ENCODE measurements at regions not wholly inside any gene's neighbourhood (a gene's known extent, or its start where the extent isn't known, plus 50 kb on each side); places are given as distances from the start of the nearest gene placed in this dataset.

DNA sequence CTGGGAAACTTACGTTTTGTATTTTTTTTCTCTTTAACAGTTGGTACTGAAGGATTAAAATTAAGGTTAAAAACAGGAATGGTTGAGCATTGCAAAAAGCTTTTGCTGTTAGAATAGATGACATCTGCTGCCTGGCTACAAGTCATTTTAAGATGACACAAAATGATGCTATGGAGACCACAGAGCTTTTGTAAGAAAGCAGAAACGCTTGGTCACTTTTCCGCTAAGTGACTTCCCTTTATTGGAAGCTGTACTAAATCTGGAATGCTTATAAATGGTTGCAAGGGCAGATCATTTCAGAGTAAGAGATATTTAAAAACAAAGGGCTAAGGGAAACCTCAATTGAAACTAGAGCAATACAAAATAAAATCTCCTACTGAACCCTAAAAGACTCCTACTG, 544.0 kb downstream of the STK39 start:
- dilution Hi-C loops (cut with MboI; ENCODE audit: extremely low pct_ligation_motif_present, low sequenced_read_pairs) = no loop called here
- H3K4me3 ChIP-seq (ENCODE audit: control insufficient read depth in 2 of 3, extremely low read depth in 1 of 3, insufficient read depth in 2 of 3, low read depth in 1 of 3, low read length in 3 of 3) = no peak overlapping the region
- no peak overlapping the region for H3K27ac ChIP-seq (ENCODE audit: control insufficient read depth, insufficient read depth, low read length)
- no peaks in the 10 kb centered on the region for H3K4me1 ChIP-seq (ENCODE audit: control insufficient read depth, extremely low read depth, insufficient read depth, low read length)
- no peaks in the 10 kb centered on the region for H4K20me1 ChIP-seq (ENCODE audit: control insufficient read depth, extremely low read depth, insufficient read depth, low read length)
- H3K9me1 ChIP-seq (ENCODE audit: control insufficient read depth, extremely low read depth, insufficient read depth, low read length) = no peaks in the 10 kb centered on the region
- no peaks in the 10 kb centered on the region for H3K9me3 ChIP-seq (ENCODE audit: control insufficient read depth, low read depth, low read length)
- FAIRE-seq = no peak
- H3K27me3 ChIP-seq (ENCODE audit: control insufficient read depth, extremely low read depth, insufficient read depth, low read length) = no peaks in the 10 kb centered on the region
- no peak overlapping the region for H3K4me2 ChIP-seq (ENCODE audit: control insufficient read depth, extremely low read depth, insufficient read depth, low read depth, low read length)
- TF ChIP-seq, protein P1, sequence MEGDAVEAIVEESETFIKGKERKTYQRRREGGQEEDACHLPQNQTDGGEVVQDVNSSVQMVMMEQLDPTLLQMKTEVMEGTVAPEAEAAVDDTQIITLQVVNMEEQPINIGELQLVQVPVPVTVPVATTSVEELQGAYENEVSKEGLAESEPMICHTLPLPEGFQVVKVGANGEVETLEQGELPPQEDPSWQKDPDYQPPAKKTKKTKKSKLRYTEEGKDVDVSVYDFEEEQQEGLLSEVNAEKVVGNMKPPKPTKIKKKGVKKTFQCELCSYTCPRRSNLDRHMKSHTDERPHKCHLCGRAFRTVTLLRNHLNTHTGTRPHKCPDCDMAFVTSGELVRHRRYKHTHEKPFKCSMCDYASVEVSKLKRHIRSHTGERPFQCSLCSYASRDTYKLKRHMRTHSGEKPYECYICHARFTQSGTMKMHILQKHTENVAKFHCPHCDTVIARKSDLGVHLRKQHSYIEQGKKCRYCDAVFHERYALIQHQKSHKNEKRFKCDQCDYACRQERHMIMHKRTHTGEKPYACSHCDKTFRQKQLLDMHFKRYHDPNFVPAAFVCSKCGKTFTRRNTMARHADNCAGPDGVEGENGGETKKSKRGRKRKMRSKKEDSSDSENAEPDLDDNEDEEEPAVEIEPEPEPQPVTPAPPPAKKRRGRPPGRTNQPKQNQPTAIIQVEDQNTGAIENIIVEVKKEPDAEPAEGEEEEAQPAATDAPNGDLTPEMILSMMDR (optimal IDR thresholded peaks at IDR 0.05 in 1 of 3, IDR thresholded peaks at IDR 0.05 in 1 of 3, conservative IDR thresholded peaks at IDR 0.05 in 1 of 3; ENCODE audit: extremely low read depth in 1 of 3, insufficient read depth in 2 of 3, low read length in 3 of 3) = no peak
- no peak for TF ChIP-seq EZH2 (IDR thresholded peaks at IDR 0.05; ENCODE audit: low read length)
- DNase-seq (ENCODE audit: low read depth, low spot score) = no peak
- H3K79me2 ChIP-seq (ENCODE audit: control insufficient read depth, insufficient read depth, low read length) = no peaks in the 10 kb centered on the region
- H3K9ac ChIP-seq (ENCODE audit: control insufficient read depth, extremely low read depth, insufficient read depth, low read length) = no peak overlapping the region
- no peaks in the 10 kb centered on the region for H3K36me3 ChIP-seq (ENCODE audit: control insufficient read depth in 2 of 2, extremely low read depth in 1 of 2, insufficient read depth in 2 of 2, low read length in 2 of 2)
- H2AFZ ChIP-seq (ENCODE audit: control insufficient read depth, low read length) = no peak overlapping the region

DNA sequence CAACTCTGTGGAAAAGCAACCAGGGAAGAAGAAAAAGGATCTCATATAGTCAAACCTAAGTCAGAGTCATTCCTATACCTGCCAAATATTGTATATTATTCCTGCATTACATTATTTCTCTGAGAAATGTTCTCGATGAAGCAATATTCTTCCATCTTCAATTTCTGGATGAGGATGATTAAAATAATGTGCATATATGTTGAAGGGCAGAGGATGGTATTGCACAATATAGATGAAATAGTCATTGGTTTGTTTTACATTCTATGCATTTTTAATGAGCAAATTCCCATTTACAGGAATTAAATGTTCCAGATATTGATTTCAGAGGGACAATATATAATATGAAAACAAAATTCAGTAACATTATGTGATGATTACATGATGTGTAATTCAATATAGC, 545.2 kb downstream of the STK39 start:
- H3K9me1 ChIP-seq (ENCODE audit: control insufficient read depth, extremely low read depth, insufficient read depth, low read length) = no peaks in the 10 kb centered on the region
- H3K4me2 ChIP-seq (ENCODE audit: control insufficient read depth, extremely low read depth, insufficient read depth, low read depth, low read length) = no peak overlapping the region
- H3K36me3 ChIP-seq (ENCODE audit: control insufficient read depth in 2 of 2, extremely low read depth in 1 of 2, insufficient read depth in 2 of 2, low read length in 2 of 2) = no peaks in the 10 kb centered on the region
- TF ChIP-seq, protein P1 (optimal IDR thresholded peaks at IDR 0.05 in 1 of 3, IDR thresholded peaks at IDR 0.05 in 1 of 3, conservative IDR thresholded peaks at IDR 0.05 in 1 of 3; ENCODE audit: extremely low read depth in 1 of 3, insufficient read depth in 2 of 3, low read length in 3 of 3) = no peak
- no peak for TF ChIP-seq EZH2 (IDR thresholded peaks at IDR 0.05; ENCODE audit: low read length)
- H3K27ac ChIP-seq (ENCODE audit: control insufficient read depth, insufficient read depth, low read length) = no peak overlapping the region
- FAIRE-seq (no peak), DNase-seq (ENCODE audit: low read depth, low spot score) (no peak)
- H3K9me3 ChIP-seq (ENCODE audit: control insufficient read depth, low read depth, low read length) = no peaks in the 10 kb centered on the region
- H3K79me2 ChIP-seq (ENCODE audit: control insufficient read depth, insufficient read depth, low read length) = no peaks in the 10 kb centered on the region
- no peak overlapping the region for H3K4me3 ChIP-seq (ENCODE audit: control insufficient read depth in 2 of 3, extremely low read depth in 1 of 3, insufficient read depth in 2 of 3, low read depth in 1 of 3, low read length in 3 of 3)
- no peaks in the 10 kb centered on the region for H4K20me1 ChIP-seq (ENCODE audit: control insufficient read depth, extremely low read depth, insufficient read depth, low read length)
- H3K9ac ChIP-seq (ENCODE audit: control insufficient read depth, extremely low read depth, insufficient read depth, low read length) = no peak overlapping the region
- H3K4me1 ChIP-seq (ENCODE audit: control insufficient read depth, extremely low read depth, insufficient read depth, low read length) = no peaks in the 10 kb centered on the region
- dilution Hi-C loops (cut with MboI; ENCODE audit: extremely low pct_ligation_motif_present, low sequenced_read_pairs) = no loop called here
- H2AFZ ChIP-seq (ENCODE audit: control insufficient read depth, low read length) = no peak overlapping the region
- H3K27me3 ChIP-seq (ENCODE audit: control insufficient read depth, extremely low read depth, insufficient read depth, low read length) = no peaks in the 10 kb centered on the region

Data from keratinocyte (primary cell).